HG02973 (cell line): ENCODE measurements at regions not wholly inside any gene's neighbourhood (a gene's known extent, or its start where the extent isn't known, plus 50 kb on each side); places are given as distances from the start of the nearest gene placed in this dataset.

Experiments
- ATAC-seq: cut with Tn5 transposase; IDR thresholded peaks from one replicate; pipeline ENCODE4 v1.9.1; 2021; ENCODE audit warnings: moderate library complexity; ENCODE audit not compliant: unreplicated experiment

GRCh38 chr20:57013217-57013616, 253.2 kb downstream of the BMP7 start:
- ATAC-seq: no peak

- no peak for ATAC-seq
Measured at GRCh38 chr20:57013741-57014140, 252.7 kb downstream of the BMP7 start.

GRCh38 chr20:57020364-57020763, 246.1 kb downstream of the BMP7 start:
- ATAC-seq: no peak

GRCh38 chr20:57022306-57022705, 244.1 kb downstream of the BMP7 start:
- ATAC-seq: no peak

GRCh38 chr20:57023007-57023406, 243.4 kb downstream of the BMP7 start:
- ATAC-seq: no peak

GRCh38 chr20:57023997-57024396, 242.4 kb downstream of the BMP7 start:
- ATAC-seq: no peak

- ATAC-seq: no peak
Measured at GRCh38 chr20:57024849-57025248, 241.6 kb downstream of the BMP7 start.

- no peak for ATAC-seq
Measured at GRCh38 chr20:57025261-57025660, 241.2 kb downstream of the BMP7 start.

GRCh38 chr20:57025666-57026224, 240.7 kb downstream of the BMP7 start:
- no peak for ATAC-seq

- ATAC-seq: no peak
Measured at GRCh38 chr20:57027777-57028176, 238.7 kb downstream of the BMP7 start.

GRCh38 chr20:57030611-57031600, 235.5 kb downstream of the BMP7 start:
- ATAC-seq: no peak

- no peak for ATAC-seq
Measured at GRCh38 chr20:57031867-57032355, 234.5 kb downstream of the BMP7 start.

GRCh38 chr20:57032847-57033246, 233.6 kb downstream of the BMP7 start:
- no peak for ATAC-seq

GRCh38 chr20:57034001-57034400, 232.4 kb downstream of the BMP7 start:
- no peak for ATAC-seq

- ATAC-seq: no peak
Measured at GRCh38 chr20:57037689-57038088, 228.8 kb downstream of the BMP7 start.

GRCh38 chr20:57038608-57039440, 227.6 kb downstream of the BMP7 start:
- ATAC-seq: no peak

- no peak for ATAC-seq
Measured at GRCh38 chr20:57040466-57040865, 226.0 kb downstream of the BMP7 start.

- no peak for ATAC-seq
Measured at GRCh38 chr20:57040924-57041323, 225.5 kb downstream of the BMP7 start.

GRCh38 chr20:57043091-57043490, 223.3 kb downstream of the BMP7 start:
- ATAC-seq: no peak

GRCh38 chr20:57043669-57044268, 222.7 kb downstream of the BMP7 start:
- ATAC-seq: no peak
